Kidney capillary endothelial cell (primary cell): ENCODE measurements at regions not wholly inside any gene's neighbourhood (a gene's known extent, or its start where the extent isn't known, plus 50 kb on each side); places are given as distances from the start of the nearest gene placed in this dataset.
"Not testable (repeated sequence)": the region's sequence is repeated elsewhere in the genome, so short reads cannot be mapped to it uniquely, and the experiment has no call there.

Experiments
- DNase-seq: peaks from one replicate; pipeline ENCODE4 v3.0.0-alpha.2; 2018; ENCODE audit warnings: low spot score

DNA sequence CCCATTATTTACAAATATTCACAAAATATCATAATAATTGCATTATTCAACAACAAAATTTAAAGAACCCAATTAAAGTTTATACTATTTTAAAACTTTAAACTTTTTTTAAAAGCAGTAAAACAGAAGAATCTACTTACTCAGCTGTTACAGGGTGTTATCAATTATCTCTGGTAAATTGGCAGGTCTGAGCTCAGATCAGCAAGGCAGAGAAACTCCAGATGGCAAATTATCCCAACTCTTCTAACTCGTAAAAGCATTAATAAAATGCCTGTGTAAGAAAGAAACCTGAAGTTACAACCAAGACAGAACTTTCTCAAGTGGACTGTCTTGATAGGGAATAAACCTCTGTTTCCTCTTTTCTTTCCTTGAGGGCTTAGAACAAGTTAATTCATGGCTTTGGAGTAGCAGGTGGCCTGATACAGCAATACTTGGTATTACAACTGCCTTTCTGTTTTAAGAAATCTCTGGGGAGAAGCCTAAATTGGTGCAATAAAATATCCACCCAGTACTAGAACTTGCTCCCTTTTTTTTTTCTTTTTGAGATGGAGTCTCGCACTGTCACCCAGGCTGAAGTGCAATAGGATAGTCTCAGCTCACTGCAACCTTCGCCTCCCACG lies 275.3 kb upstream of the MKLN1 start:
- no peak for DNase-seq

DNA sequence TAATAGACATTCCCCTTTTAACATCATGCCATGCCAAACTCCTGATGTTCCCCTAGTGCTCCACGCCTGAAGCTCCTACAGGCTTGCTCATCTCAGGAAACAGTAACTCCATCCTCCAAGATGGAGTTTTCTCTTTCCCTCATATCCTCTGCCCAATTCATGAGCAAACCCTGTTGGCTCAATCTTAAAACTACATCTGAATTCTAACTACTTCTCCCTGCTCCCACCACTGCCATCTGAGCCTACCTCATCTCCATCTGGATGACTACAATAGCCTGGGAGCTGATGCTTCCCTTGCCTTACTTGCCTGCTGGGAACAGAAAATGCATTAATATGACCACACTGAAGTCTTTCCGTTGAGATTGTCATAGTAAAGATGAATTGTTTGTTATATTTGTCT lies 271.7 kb upstream of the MKLN1 start:
- no peak for DNase-seq

DNA sequence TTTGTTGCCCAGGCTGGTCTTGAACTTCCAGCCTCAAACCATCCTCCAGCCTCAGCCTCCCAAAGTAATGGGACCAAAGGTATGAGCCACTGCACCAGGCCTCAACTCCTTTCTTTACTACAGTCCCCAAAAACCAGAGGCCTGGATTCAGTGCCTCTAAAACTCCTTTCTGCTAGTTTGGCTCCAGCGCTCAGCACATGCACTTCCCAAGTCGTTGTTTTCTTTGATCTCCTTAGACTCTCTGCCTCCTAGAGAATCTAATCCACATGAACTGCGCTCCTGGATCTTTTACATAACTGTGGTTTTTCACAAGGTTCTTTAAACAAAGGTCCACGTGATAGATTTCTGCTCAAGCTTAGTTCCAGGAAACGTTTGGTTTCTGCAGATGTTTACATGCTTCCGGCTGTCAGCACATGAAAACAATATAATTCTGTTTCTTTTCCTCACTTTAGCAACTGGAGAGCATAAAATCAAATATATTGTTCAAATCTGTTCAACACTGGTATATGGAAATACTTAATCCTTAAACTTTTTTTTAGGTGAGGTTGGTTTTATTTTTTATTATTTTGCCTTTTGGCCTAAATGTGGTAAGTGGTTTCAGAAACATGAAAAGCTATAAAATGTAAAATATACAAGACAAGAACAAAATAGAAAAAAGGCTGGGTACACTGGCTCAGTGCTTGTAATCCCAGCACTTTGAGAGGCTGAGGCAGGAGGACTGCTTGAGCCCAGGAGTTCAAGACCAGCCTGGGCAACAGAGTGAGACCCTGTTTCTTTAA lies 270.5 kb upstream of the MKLN1 start:
- peak; percentile 46 for DNase-seq

DNA sequence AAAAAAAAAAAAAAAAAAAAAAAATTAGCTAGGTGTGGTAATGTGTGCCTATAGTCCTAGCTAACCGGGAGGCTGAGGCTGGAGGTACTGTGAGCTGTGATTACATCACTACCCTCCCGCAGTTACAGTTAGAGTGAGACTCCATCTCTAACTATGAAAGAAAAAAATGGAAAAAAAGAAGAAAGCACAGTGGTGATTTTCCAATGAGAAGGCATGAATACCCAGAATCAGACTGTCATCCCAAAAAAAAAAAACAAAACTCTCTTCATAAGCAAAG lies 269.9 kb upstream of the MKLN1 start:
- no peak for DNase-seq

DNA sequence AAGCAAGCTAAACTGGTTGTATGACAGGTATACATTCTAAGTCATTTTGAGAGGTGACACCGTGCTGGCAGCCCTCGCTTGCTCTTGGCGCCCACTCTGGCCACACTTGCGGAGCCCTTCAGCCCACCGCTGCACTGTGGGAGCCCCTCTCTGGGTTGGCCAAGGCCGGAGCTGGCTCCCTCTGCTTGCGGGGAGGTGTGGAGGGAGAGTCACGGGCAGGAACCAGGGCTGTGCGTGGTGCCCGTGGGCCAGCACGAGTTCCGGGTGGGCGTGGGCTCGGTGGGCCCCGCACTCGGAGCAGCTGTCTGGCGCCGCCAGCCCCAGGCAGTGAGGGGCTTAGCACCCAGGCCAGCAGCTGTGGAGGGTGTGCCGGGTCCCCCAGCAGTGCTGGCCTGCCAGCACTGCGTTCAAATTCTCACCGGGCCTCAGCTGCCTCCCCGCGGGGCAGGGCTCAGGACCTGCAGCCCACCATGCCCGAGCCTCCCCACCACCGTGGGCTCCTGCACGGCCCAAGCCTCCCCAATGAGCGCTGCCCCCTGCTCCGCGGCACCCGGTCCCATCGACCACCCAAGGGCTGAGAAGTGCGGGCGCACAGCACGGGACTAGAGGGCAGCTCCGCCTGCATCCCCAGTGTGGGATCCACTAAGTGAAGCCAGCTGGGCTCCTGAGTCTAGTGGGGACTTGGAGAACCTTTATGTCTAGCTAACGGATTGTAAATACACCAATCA lies 269.0 kb upstream of the MKLN1 start:
- not testable (repeated sequence) for DNase-seq

DNA sequence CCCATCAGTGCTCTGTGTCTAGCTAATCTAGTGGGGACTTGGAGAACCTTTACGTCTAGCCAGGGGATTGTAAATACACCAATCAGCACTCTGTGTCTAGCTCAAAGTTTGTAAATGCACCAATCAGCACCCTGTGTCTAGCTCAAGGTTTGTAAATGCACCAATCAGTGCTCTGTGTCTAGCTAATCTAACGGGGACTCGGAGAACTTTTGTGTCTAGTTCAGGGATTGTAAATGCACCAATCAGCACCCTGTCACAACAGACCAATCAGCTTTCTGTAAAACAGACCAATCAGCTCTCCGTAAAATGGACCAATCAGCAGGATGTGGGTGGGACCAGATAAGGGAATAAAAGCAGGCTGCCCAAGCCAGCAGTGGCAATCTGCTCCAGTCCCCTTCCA lies 268.3 kb upstream of the MKLN1 start:
- DNase-seq = not testable (repeated sequence)

DNA sequence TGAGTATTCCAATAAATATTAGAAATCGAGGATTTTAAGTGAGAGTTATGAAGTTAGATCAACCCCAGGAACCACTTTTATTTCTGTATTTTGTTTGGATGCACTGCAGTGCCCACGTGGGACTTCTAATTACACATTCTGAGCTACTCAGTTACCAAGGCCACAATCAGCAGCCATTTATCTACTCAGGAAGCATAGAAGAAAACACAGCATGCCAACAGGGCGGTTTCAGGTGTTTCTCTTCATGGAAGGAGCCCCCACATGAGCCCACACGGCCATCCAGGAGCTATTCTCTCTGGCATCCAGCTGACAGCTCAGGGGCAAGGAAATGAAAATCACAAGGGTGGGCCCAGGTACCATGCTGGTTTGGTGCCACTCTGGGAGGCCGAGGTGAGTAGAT lies 266.5 kb upstream of the MKLN1 start:
- no peak for DNase-seq

DNA sequence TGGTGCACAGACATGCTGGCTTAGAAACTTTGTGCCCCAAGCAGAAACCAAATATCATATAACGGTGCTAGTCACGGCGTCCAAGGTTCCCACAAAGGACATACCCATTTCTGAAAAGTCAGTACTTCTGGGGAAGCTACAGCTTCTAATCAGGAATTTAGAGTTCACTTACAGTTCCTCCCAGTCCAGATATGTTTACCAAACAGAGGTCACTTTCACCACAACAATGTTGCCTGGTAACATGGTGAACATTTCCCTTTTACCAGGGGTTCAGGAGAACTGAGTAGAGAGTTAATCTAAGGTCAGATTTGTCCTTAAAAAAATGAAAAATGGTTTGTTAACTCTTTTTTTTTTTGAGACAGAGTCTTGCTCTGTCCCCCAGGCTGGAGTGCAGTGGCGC lies 265.9 kb upstream of the MKLN1 start:
- no peak for DNase-seq

DNA sequence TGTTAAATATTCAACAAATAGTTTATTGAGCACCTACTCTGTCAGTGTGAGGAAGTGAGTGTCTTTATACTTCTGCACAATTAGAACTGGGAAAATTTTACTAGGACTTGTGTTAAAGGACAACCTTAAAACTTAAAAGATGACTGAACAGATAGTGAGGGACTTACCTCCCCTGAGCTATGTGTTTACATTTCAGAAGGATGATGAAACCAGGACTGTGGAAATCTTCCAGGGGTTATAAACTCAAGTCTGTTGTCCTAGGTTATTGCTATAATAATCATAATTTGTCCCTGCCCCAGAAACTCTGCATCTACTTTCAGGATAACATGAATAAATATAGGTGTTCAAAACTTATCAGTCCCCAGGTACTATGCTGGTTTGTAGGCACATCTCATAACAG lies 261.0 kb upstream of the MKLN1 start:
- no peak for DNase-seq

DNA sequence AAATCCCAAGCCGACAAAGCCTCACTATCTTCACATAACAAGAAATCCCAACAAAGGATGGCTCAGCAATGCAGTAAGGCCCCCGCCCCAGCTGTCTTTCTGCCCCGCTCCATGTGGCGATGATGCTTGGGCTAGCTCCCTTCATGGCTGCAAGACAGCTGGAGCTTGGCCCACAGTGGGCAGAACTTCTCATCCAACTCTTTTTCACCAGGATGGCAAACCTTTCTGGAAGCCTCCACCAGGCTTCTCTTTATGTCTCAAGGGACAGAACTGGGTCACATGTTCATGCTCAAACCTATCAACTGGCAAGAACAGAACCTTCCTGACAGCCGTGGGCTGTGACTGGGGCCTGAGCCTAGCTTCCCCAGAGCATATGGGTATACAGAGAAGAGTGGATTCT lies 260.5 kb upstream of the MKLN1 start:
- no peak for DNase-seq

DNA sequence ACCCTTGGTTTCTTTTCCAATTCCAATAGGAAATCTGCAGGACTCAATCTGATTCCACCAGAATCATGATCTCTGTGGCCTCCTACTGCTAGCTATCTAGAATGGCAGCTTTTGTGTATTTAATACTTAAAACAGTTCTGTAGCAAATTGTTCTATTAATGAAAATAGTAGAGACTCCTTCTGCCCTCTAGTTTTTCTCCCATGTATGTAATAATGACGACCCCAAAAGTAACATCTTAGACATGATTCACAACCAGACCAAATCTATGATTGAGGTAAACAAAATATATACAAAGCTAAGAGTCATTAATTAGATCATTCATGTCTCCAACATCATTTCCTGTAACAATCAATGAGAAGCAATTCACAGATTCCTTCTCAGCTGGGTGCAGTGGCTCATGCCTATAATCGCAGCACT lies 259.1 kb upstream of the MKLN1 start:
- no peak for DNase-seq

DNA sequence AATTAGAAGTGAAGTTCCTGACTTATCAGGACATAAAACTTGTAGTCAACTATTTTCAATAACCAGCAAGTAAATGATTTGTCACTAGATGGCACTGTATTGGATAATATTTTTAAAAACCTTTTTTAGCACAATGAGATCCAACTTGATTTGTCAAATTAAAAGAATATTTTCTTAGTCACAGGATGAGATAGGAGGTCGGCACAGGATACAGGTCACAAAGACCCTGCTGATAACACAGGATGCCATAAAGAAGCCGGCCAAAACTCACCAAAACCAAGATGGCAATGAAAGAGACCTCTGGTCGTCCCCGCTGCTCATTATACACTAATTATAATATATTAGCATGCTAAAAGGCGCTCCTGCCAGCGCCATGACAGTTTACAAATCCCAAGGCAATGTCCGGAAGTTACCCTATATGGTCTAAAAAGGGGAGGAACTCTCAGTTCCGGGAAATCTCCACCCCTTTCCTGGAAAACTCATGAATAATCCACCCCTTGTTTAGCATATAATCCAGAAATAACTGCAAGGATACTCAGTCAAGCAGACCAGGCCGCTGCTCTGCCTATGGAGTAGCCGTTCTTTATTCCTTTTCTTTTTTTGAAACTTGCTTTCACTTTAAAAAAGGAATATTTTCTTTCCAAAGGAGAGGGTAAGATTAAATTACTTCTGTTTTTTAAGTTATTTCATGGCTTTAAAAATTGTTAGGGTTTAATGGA lies 255.7 kb upstream of the MKLN1 start:
- peak; percentile 68 for DNase-seq

DNA sequence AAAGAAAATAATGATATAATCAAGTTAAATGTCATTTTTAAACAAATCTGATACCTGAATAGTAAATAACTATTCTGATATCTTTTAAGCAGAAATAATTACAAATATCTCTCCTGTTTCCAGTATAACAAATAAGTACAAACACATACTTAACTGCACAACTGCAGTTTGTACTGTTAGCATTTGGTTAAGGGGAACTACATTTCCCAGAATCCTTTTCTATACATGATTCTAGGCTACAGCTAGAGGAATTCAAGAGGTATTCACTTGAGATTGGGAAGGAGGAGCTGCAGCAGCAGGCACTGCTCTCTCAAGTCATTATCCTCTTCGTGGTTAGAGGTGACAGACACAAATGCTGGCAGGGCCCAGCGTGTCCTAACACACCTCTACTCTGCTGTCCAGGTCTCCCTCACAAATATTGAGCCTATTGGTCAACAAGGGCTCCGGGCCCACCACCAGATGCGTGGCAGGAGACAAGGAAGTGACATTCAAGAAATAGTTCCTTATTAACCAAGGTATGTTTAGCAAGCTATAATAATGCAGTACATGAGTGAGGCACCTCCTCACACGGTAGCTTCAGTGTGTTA lies 255.1 kb upstream of the MKLN1 start:
- DNase-seq = no peak

DNA sequence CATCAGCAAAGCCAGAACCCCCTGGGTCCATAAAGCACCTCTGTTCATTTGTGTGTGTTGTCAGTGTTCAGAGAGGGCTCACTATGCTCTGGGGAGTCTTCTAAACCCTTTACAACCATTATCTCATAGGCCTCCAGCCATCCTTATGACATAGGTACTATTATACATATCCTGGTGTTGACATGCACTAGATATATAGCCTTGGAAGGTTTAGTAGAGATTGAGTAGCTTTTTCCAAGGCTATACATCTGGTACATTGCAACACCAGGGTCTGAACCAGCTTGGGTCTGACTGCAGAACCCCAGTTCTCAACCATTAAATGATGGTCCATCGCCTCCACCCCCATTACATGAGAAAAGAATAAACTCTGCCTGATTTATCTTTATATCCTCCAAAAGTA lies 253.6 kb upstream of the MKLN1 start:
- DNase-seq = no peak

DNA sequence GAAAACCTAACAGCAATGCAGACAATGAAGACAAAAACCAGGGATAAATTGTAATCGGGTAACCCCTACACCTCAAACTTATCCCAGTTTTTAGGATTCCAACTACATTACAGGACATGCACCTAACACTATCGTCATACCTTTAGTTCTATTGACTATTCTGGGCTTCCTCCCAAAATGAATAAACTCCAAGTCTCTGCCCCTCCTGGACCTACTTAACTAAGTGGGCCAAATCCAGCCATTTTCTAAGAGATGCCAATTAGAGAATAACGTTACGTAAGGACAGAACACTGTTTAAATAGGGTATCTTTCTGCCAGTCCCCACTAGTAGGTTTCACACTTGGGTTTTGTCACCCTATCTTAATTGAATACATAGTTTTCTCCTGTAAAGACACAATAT lies 253.1 kb upstream of the MKLN1 start:
- no peak for DNase-seq

DNA sequence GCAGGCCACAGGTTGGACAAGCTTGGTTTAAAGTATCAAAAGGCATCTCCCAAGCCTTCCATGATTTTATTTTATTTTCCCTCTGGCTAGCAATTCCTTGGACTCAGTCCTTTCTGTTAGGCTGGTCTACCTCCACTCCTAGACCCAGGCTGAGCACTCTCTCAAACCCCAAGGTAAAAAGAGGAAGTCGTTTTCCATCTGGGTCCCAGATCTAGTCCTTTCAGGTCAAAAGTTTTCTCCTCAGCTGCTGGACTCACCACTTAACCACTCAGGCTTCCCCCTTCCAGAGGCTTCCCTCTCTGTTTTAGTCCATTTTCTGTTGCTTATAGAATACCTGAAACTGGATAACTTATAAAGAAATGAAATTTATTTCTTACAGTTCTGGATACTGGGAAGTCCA lies 252.3 kb upstream of the MKLN1 start:
- no peak for DNase-seq

DNA sequence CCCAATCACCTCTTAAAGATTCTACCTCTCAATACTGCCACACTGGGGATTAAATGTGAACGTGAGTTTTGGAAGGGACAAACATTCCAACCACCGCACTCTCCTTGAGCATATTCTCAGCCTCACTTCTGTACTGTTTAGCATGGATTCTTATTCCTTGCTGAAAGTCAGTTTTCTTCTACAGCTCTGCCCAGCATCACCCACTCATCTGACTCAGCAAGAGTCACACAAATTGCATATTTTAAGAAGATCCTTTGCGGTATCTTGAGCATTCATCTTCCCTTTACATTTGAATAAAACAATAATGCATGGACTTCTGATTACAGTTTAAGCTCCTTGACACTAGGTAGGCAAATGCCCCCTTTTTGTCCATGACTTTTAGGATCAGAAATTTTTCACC lies 251.6 kb upstream of the MKLN1 start:
- DNase-seq = no peak

DNA sequence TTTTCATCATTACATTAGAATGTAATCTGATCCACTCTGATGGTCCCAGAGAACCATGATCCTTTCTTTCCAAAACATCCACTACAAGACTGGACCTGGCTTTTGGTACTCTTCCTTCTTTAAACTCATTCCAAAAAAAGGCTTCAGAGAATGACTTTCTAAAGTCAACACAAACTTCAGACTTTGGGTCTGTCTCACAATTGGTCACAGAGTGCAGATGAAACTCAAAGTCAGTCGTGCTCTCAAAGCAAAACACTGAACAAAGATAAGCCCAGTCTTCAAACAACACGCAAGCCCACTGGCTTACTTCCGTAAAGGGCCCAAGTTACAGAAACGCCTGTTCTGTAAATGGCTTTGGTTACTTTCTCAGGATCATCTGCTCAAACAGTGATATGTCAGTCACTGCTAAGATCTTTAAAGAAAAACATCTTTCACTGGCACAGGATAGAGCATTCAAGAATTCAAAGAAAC lies 250.9 kb upstream of the MKLN1 start:
- DNase-seq = no peak

DNA sequence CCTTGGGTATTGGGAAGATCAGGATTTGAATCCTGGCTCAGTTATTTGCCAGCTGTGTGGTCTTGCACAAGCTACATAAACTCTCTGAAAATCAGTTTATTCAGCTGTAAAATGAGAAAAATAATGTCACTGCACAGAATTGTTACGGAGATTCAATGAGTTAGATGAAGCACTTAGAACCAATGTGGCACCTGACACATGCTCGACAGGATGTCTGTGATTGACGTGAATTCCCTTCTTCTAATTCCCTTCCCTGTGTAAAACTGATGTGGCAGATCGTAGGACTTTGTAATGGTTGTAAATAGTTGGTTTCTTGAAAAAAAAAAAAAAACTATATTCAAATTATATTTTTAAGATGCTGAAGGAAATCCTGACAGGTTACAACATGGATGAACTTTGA lies 249.9 kb upstream of the MKLN1 start:
- no peak for DNase-seq

DNA sequence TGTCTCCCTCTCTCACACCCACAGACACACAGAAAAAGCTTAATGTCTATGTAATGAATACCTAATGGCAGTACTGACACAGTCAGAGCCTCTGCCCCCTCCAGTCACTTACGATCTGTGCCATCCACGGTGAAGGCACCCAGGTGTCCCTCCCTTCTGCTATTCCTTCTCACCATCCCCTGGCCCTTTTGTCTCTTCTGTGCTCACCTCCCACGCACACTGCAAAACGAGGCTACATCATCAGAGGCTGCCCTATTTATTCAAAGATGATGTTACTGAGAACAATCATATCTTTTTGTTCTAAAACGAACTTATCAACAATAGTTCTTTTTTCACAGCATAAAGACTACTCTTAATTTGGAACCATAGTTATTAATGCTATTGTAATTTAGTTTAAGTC lies 246.9 kb upstream of the MKLN1 start:
- DNase-seq = no peak

DNA sequence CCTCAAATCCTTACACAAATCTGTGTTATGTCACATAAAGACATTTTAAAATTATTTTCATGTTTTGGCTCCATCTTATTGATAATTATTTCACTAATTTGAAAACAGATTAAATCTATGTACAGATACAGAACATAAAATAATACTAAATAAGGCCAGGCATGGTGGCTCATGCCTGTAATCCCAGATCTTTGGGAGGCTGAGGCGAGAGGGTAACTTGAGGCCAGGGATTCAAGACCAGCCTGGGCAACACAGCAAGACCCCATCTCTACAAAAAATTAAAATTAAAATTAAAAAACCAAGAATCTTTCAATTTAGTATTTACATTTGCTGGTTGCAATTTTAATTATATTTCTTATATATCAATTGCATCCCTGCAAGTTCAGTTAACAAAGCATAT lies 246.4 kb upstream of the MKLN1 start:
- DNase-seq = no peak

DNA sequence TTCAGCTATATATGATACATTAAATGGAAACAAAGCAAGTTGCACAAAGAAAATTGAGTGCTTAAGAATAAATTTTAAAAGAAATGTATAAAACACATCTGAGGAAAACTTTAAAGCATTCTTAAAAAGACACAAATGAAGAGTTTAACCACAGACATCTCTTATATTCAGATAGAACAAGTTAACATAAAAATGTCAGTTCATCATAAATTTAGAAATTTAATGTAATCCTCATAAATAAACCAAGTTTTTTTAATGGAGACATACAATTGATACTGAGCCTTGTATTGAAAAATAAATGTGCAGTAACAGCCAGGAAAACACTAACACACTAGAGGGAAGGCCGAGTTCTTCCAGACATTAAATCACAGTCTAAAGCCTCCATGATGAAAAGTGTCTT lies 243.9 kb upstream of the MKLN1 start:
- no peak for DNase-seq
